Skeletal muscle tissue (tissue), 3 donors: ENCODE measurements at regions not wholly inside any gene's neighbourhood (a gene's known extent, or its start where the extent isn't known, plus 50 kb on each side); places are given as distances from the start of the nearest gene placed in this dataset.
"Not testable (repeated sequence)": the region's sequence is repeated elsewhere in the genome, so short reads cannot be mapped to it uniquely, and the experiment has no call there.

Source experiments
- H3K27ac ChIP-seq: one replicate; pipeline ENCODE4 v1.7.0; 2013; ENCODE audit warnings: mild to moderate bottlenecking, low read depth, low read length, inconsistent platforms
- H3K27me3 ChIP-seq, 3 donors: one replicate each; pipeline ENCODE4 v1.7.0; 2013; ENCODE audit warnings: low read length in 3 of 3; ENCODE audit not compliant: control insufficient read depth in 3 of 3, insufficient read depth in 3 of 3
- H3K36me3 ChIP-seq, 3 donors: one replicate each; pipeline ENCODE4 v1.7.0; 2013; ENCODE audit warnings: low read length in 3 of 3; ENCODE audit not compliant: control insufficient read depth in 3 of 3, insufficient read depth in 3 of 3
- H3K4me1 ChIP-seq, 3 donors: one replicate each; pipeline ENCODE4 v1.7.0; 2013; ENCODE audit warnings: low read length in 3 of 3, mild to moderate bottlenecking in 3 of 3; ENCODE audit not compliant: control insufficient read depth in 3 of 3, insufficient read depth in 3 of 3
- H3K4me3 ChIP-seq, 3 donors: one replicate each; pipeline ENCODE4 v1.7.0; 2013; ENCODE audit warnings: low read length in 3 of 3
- H3K9ac ChIP-seq, 3 donors: one replicate each; pipeline ENCODE4 v1.7.0; 2013; ENCODE audit warnings: low read length in 3 of 3, mild to moderate bottlenecking in 3 of 3, moderate library complexity in 2 of 3, low read depth in 1 of 3
- H3K9me3 ChIP-seq, 3 donors: one replicate each; pipeline ENCODE4 v1.7.0; 2013; ENCODE audit warnings: low read length in 3 of 3; ENCODE audit not compliant: control insufficient read depth in 3 of 3
- donor health status: Osteomylitis.

GRCh38 chr2:131823058-131823457 is 295.4 kb downstream of the CCDC74A start:
- not testable (repeated sequence) for H3K27me3 ChIP-seq, H3K4me1 ChIP-seq, H3K9me3 ChIP-seq

GRCh38 chr2:131824986-131825385 is 297.3 kb downstream of the CCDC74A start:
- H3K27me3 ChIP-seq, H3K4me3 ChIP-seq, H3K9ac ChIP-seq, H3K27ac ChIP-seq, H3K36me3 ChIP-seq, H3K4me1 ChIP-seq, H3K9me3 ChIP-seq: not testable (repeated sequence)

More at GRCh38 chr2:131823058-131823457, 295.4 kb downstream of the CCDC74A start:
- not testable (repeated sequence) for H3K36me3 ChIP-seq, H3K4me3 ChIP-seq, H3K9ac ChIP-seq, H3K27ac ChIP-seq

- no peaks in the 10 kb centered on the region for H3K9me3 ChIP-seq
- H3K4me3 ChIP-seq: no peak overlapping the region
- no peaks in the 10 kb centered on the region for H3K4me1 ChIP-seq
- H3K36me3 ChIP-seq: no peaks in the 10 kb centered on the region
- no peak overlapping the region for H3K9ac ChIP-seq
- peaks cover 0 to 6% (median 4%) of the 10 kb centered on the region in 3 donors for H3K27me3 ChIP-seq
- no peak overlapping the region for H3K27ac ChIP-seq
Measured at GRCh38 chr2:131827481-131828163, 299.9 kb downstream of the CCDC74A start.

- Histone ChIP-seq H3K9ac (no peak overlapping the region), H3K27me3 (peaks cover 0 to 6% (median 4%) of the 10 kb centered on the region in 3 donors), H3K9me3 (no peaks in the 10 kb centered on the region), H3K4me1 (no peaks in the 10 kb centered on the region), H3K4me3 (no peak overlapping the region), H3K27ac (no peak overlapping the region), H3K36me3 (no peaks in the 10 kb centered on the region)
Measured at GRCh38 chr2:131828164-131828561, 300.5 kb downstream of the CCDC74A start.

- not testable (repeated sequence) for H3K27me3 ChIP-seq, H3K9ac ChIP-seq, H3K9me3 ChIP-seq, H3K4me3 ChIP-seq, H3K36me3 ChIP-seq, H3K4me1 ChIP-seq, H3K27ac ChIP-seq
Measured at GRCh38 chr2:131828633-131829455, 301.2 kb downstream of the CCDC74A start.

GRCh38 chr2:131829456-131830241 is 302.0 kb downstream of the CCDC74A start:
- H3K9ac ChIP-seq, H3K4me3 ChIP-seq, H3K4me1 ChIP-seq, H3K36me3 ChIP-seq, H3K27ac ChIP-seq, H3K9me3 ChIP-seq, H3K27me3 ChIP-seq: not testable (repeated sequence)

GRCh38 chr2:131830242-131830945 is 302.7 kb downstream of the CCDC74A start:
- H3K27me3 ChIP-seq, H3K4me3 ChIP-seq, H3K9me3 ChIP-seq, H3K4me1 ChIP-seq, H3K36me3 ChIP-seq, H3K27ac ChIP-seq, H3K9ac ChIP-seq: not testable (repeated sequence)

GRCh38 chr2:131830946-131831310 is 303.2 kb downstream of the CCDC74A start:
- H3K27ac ChIP-seq, H3K9ac ChIP-seq, H3K9me3 ChIP-seq, H3K4me3 ChIP-seq, H3K36me3 ChIP-seq, H3K27me3 ChIP-seq, H3K4me1 ChIP-seq: not testable (repeated sequence)

GRCh38 chr2:131831450-131832208 is 303.9 kb downstream of the CCDC74A start:
- not testable (repeated sequence) for H3K9me3 ChIP-seq, H3K27me3 ChIP-seq

More at GRCh38 chr2:131831450-131832208, 303.9 kb downstream of the CCDC74A start:
- not testable (repeated sequence) for H3K4me3 ChIP-seq, H3K9ac ChIP-seq, H3K4me1 ChIP-seq, H3K27ac ChIP-seq, H3K36me3 ChIP-seq
